ENCODE measurements at regions not wholly inside any gene's neighbourhood (a gene's known extent, or its start where the extent isn't known, plus 50 kb on each side); places are given as distances from the start of the nearest gene placed in this dataset.

GRCh38 chr11:70584498-70585235, 186.3 kb downstream of the CTTN start:
- no peaks in the 10 kb centered on the region for H3K27me3 ChIP-seq (ENCODE audit: control insufficient read depth in 1 of 2, insufficient read depth in 2 of 2, low read length in 2 of 2)
- BruUV-seq (replicated peaks), result no TSS peak
- no peak for ATAC-seq
- in situ Hi-C loops (cut with HindIII; ENCODE audit: extremely low pct_ligation_motif_present, low pct_unique_long_range_greater_than_20kb), result no loop called here
- no peak overlapping the region for H2AFZ ChIP-seq (ENCODE audit: low read length)
- 94% methylated on average over 8 of the region's 15 CpGs for WGBS (ENCODE audit: low lambda C conversion rate)
- CTCF ChIA-PET (ENCODE audit: low intra/inter-chr PET ratio, low total read pairs), result no interaction called here
- H3K9ac ChIP-seq (ENCODE audit: insufficient read depth, low read depth, low read length), result no peak overlapping the region
- DNase-seq (ENCODE audit: low spot score), result no peak
- POLR2A ChIA-PET, result no interaction called here
- H3K36me3 ChIP-seq (replicated peaks in 1 of 2; ENCODE audit: control insufficient read depth in 1 of 2, insufficient read depth in 2 of 2, low read length in 2 of 2), result 0 out of 5 replicates have a peak, but pooled peaks cover 0 to 4% of the 10 kb centered on the region in 2 experiments
- TF ChIP-seq SIN3B (IDR thresholded peaks at IDR 0.05; ENCODE audit: low read length) (no peak), FOXA1 (IDR thresholded peaks at IDR 0.05) (no peak), FOXA1 (CRISPR knock-in tag; IDR thresholded peaks at IDR 0.05) (no peak)
- H3K4me3 ChIP-seq (replicated peaks in 1 of 3; ENCODE audit: insufficient read depth in 1 of 3, low read depth in 2 of 3, low read length in 3 of 3), result no peak overlapping the region
- no peaks in the 10 kb centered on the region for H3K9me3 ChIP-seq (ENCODE audit: low read length)
- H3K79me2 ChIP-seq (ENCODE audit: insufficient read depth, low read length), result no peaks in the 10 kb centered on the region
- no peak overlapping the region for H3K4me2 ChIP-seq (ENCODE audit: low read depth, low read length)
- intact Hi-C loops (cut with micrococcal nuclease; ENCODE audit: unreplicated experiment), result no loop called here
- no peak for FAIRE-seq
- H3K4me1 ChIP-seq (ENCODE audit: insufficient read depth, low read length), result no peaks in the 10 kb centered on the region
- peaks cover 21% of the 10 kb centered on the region; the same call in 1 of the 2 replicates for H4K20me1 ChIP-seq (ENCODE audit: insufficient read depth, low read length)
- no peak overlapping the region for H3K27ac ChIP-seq (ENCODE audit: extremely low read length, insufficient read depth, low read length)

- no peaks in the 10 kb centered on the region for H3K79me2 ChIP-seq (ENCODE audit: insufficient read depth, low read length)
- no peaks in the 10 kb centered on the region for H3K9me3 ChIP-seq (ENCODE audit: low read length)
- in situ Hi-C loops (cut with HindIII; ENCODE audit: extremely low pct_ligation_motif_present, low pct_unique_long_range_greater_than_20kb), result no loop called here
- H3K4me2 ChIP-seq (ENCODE audit: low read depth, low read length), result no peak overlapping the region
- FAIRE-seq (no peak), ATAC-seq (no peak), DNase-seq (ENCODE audit: low spot score) (no peak)
- no peak overlapping the region for H3K4me3 ChIP-seq (replicated peaks in 1 of 3; ENCODE audit: insufficient read depth in 1 of 3, low read depth in 2 of 3, low read length in 3 of 3)
- H3K9ac ChIP-seq (ENCODE audit: insufficient read depth, low read depth, low read length), result no peak overlapping the region
- H3K27ac ChIP-seq (ENCODE audit: extremely low read length, insufficient read depth, low read length), result no peak overlapping the region
- H3K36me3 ChIP-seq (replicated peaks in 1 of 2; ENCODE audit: control insufficient read depth in 1 of 2, insufficient read depth in 2 of 2, low read length in 2 of 2), result 0 out of 5 replicates have a peak, but pooled peaks cover 0 to 4% of the 10 kb centered on the region in 2 experiments
- intact Hi-C loops (cut with micrococcal nuclease; ENCODE audit: unreplicated experiment), result no loop called here
- H2AFZ ChIP-seq (ENCODE audit: low read length), result no peak overlapping the region
- no peaks in the 10 kb centered on the region for H3K4me1 ChIP-seq (ENCODE audit: insufficient read depth, low read length)
- no TSS peak for BruUV-seq (replicated peaks)
- H4K20me1 ChIP-seq (ENCODE audit: insufficient read depth, low read length), result peaks cover 16% of the 10 kb centered on the region; the same call in 1 of the 2 replicates
- POLR2A ChIA-PET, result no interaction called here
- WGBS (ENCODE audit: low lambda C conversion rate), result 100% methylated on average over 1 of the region's 1 CpG
- H3K27me3 ChIP-seq (ENCODE audit: control insufficient read depth in 1 of 2, insufficient read depth in 2 of 2, low read length in 2 of 2), result no peaks in the 10 kb centered on the region
- TF ChIP-seq RXRA (CRISPR knock-in tag; IDR thresholded peaks at IDR 0.05) (no peak), HOXA7 (CRISPR knock-in tag; IDR thresholded peaks at IDR 0.05) (no peak)
- CTCF ChIA-PET (ENCODE audit: low intra/inter-chr PET ratio, low total read pairs), result no interaction called here
Measured at GRCh38 chr11:70585236-70585545, 186.9 kb downstream of the CTTN start.
